Fibroblast of lung (primary cell): ENCODE measurements at regions not wholly inside any gene's neighbourhood (a gene's known extent, or its start where the extent isn't known, plus 50 kb on each side); places are given as distances from the start of the nearest gene placed in this dataset.

Source experiments
- DNase-seq, 2 donors: peaks; one replicate each; pipeline versions ENCODE4 v3.0.0 to v3.0.0-alpha.2; 2010; ENCODE audit warnings: low read depth in 2 of 2
- H2AFZ ChIP-seq: 2 replicates; pipeline ENCODE4 v1.5.1; 2012; ENCODE audit warnings: low read length, control low read depth, inconsistent platforms
- H3K27ac ChIP-seq: 2 replicates; pipeline ENCODE4 v1.5.1; 2011; ENCODE audit warnings: low read length, control low read depth; ENCODE audit not compliant: insufficient read depth
- H3K27me3 ChIP-seq: 2 replicates; pipeline ENCODE4 v1.5.1; 2011; ENCODE audit warnings: mild to moderate bottlenecking, low read length; ENCODE audit not compliant: control insufficient read depth, insufficient read depth
- H3K36me3 ChIP-seq: 2 replicates; pipeline ENCODE4 v1.5.1; 2011; ENCODE audit warnings: low read length; ENCODE audit not compliant: control insufficient read depth, insufficient read depth
- H3K4me1 ChIP-seq: 2 replicates; pipeline ENCODE4 v1.5.1; 2011; ENCODE audit warnings: low read length; ENCODE audit not compliant: control insufficient read depth, insufficient read depth; ENCODE audit errors: extremely low read depth
- H3K4me2 ChIP-seq: 2 replicates; pipeline ENCODE4 v1.5.1; 2011; ENCODE audit warnings: low read length, control low read depth; ENCODE audit not compliant: insufficient read depth; ENCODE audit errors: extremely low read depth
- H3K4me3 ChIP-seq, 4 experiments: fragments of 200-600 bp in 1 of 4; sonication (generic) in 1 of 4; replicated peaks in 1 of 4; 2 replicates each; pipeline ENCODE4 v1.5.1; 2011 to 2016; ENCODE audit warnings: low read length in 4 of 4, low read depth in 3 of 4, mild to moderate bottlenecking in 3 of 4, control low read depth in 2 of 4, inconsistent platforms in 1 of 4, mixed read lengths in 1 of 4; ENCODE audit not compliant: insufficient read depth in 1 of 4; ENCODE audit errors: control extremely low read depth in 1 of 4
- H3K79me2 ChIP-seq: 2 replicates; pipeline ENCODE4 v1.5.1; 2012; ENCODE audit warnings: mild to moderate bottlenecking, low read length, inconsistent platforms; ENCODE audit not compliant: control insufficient read depth, insufficient read depth
- H3K9ac ChIP-seq: 2 replicates; pipeline ENCODE4 v1.5.1; 2011; ENCODE audit warnings: mild to moderate bottlenecking, low read length, control low read depth; ENCODE audit not compliant: insufficient read depth
- H3K9me3 ChIP-seq: 2 replicates; pipeline ENCODE4 v1.5.1; 2012; ENCODE audit warnings: low read depth, low read length; ENCODE audit not compliant: control insufficient read depth, insufficient read depth
- H4K20me1 ChIP-seq: 2 replicates; pipeline ENCODE4 v1.5.1; 2011; ENCODE audit warnings: low read length; ENCODE audit not compliant: control insufficient read depth, insufficient read depth; ENCODE audit errors: extremely low read depth
- CTCF ChIP-seq, 2 donors: IDR thresholded peaks in 1 of 2; conservative IDR thresholded peaks in 1 of 2; 1 replicate in 1 of 2; 2 replicates in 1 of 2; pipeline ENCODE4 v1.5.1; 2011 to 2012; ENCODE audit warnings: low read length in 2 of 2, control low read depth in 1 of 2, inconsistent platforms in 1 of 2, low read depth in 1 of 2, mild to moderate bottlenecking in 1 of 2
- EZH2 ChIP-seq: IDR thresholded peaks from 2 replicates; pipeline ENCODE4 v1.5.1; 2012; ENCODE audit warnings: low read length, control low read depth, mild to moderate bottlenecking; ENCODE audit errors: missing control alignments

- H3K9ac ChIP-seq, result no peak overlapping the region
- H3K27ac ChIP-seq, result no peak overlapping the region
- H4K20me1 ChIP-seq, result no peaks in the 10 kb centered on the region
- no peaks in the 10 kb centered on the region for H3K79me2 ChIP-seq
- no peak for DNase-seq
- H3K4me3 ChIP-seq, result no peak overlapping the region
- H3K4me1 ChIP-seq, result no peaks in the 10 kb centered on the region
- H3K36me3 ChIP-seq, result no peaks in the 10 kb centered on the region
- H3K9me3 ChIP-seq, result no peaks in the 10 kb centered on the region
- H3K4me2 ChIP-seq, result no peak overlapping the region
- TF ChIP-seq EZH2 (no peak), CTCF (conservative IDR thresholded peaks at IDR 0.05 in 1 of 2, IDR thresholded peaks at IDR 0.05 in 1 of 2; ENCODE audit: low read depth in 1 of 2, low read length in 2 of 2) (no peak)
- no peaks in the 10 kb centered on the region for H3K27me3 ChIP-seq
- H2AFZ ChIP-seq, result no peak overlapping the region
These were observed 170.1 kb upstream of the USP25 start for GRCh38 chr21:15559660-15560059.

GRCh38 chr21:15560383-15561056 lies 169.3 kb upstream of the USP25 start:
- peak in 1 of 2 donors; percentile 15 for DNase-seq
- no peaks in the 10 kb centered on the region for H3K27me3 ChIP-seq
- H2AFZ ChIP-seq, result no peak overlapping the region
- H3K4me3 ChIP-seq, result no peak overlapping the region
- H3K4me2 ChIP-seq, result no peak overlapping the region
- no peaks in the 10 kb centered on the region for H3K4me1 ChIP-seq
- no peaks in the 10 kb centered on the region for H4K20me1 ChIP-seq
- TF ChIP-seq CTCF (conservative IDR thresholded peaks at IDR 0.05 in 1 of 2, IDR thresholded peaks at IDR 0.05 in 1 of 2; ENCODE audit: low read depth in 1 of 2, low read length in 2 of 2), result no peak
- no peak for TF ChIP-seq EZH2
- H3K36me3 ChIP-seq, result no peaks in the 10 kb centered on the region
- no peak overlapping the region for H3K27ac ChIP-seq
- H3K9me3 ChIP-seq, result no peaks in the 10 kb centered on the region
- H3K9ac ChIP-seq, result no peak overlapping the region
- H3K79me2 ChIP-seq, result no peaks in the 10 kb centered on the region

- no peaks in the 10 kb centered on the region for H3K4me1 ChIP-seq
- no peaks in the 10 kb centered on the region for H3K27me3 ChIP-seq
- no peaks in the 10 kb centered on the region for H3K36me3 ChIP-seq
- no peak overlapping the region for H3K9ac ChIP-seq
- no peak overlapping the region for H2AFZ ChIP-seq
- no peak overlapping the region for H3K27ac ChIP-seq
- H3K9me3 ChIP-seq, result no peaks in the 10 kb centered on the region
- H3K79me2 ChIP-seq, result no peaks in the 10 kb centered on the region
- DNase-seq, result no peak
- H3K4me3 ChIP-seq, result no peak overlapping the region
- TF ChIP-seq EZH2 (no peak), CTCF (conservative IDR thresholded peaks at IDR 0.05 in 1 of 2, IDR thresholded peaks at IDR 0.05 in 1 of 2; ENCODE audit: low read depth in 1 of 2, low read length in 2 of 2) (no peak)
- no peaks in the 10 kb centered on the region for H4K20me1 ChIP-seq
- no peak overlapping the region for H3K4me2 ChIP-seq
These were observed 167.0 kb upstream of the USP25 start for GRCh38 chr21:15562748-15563147.
